ENCODE measurements at regions not wholly inside any gene's neighbourhood (a gene's known extent, or its start where the extent isn't known, plus 50 kb on each side); places are given as distances from the start of the nearest gene placed in this dataset.
"Not testable (repeated sequence)": the region's sequence is repeated elsewhere in the genome, so short reads cannot be mapped to it uniquely, and the experiment has no call there.

DNA sequence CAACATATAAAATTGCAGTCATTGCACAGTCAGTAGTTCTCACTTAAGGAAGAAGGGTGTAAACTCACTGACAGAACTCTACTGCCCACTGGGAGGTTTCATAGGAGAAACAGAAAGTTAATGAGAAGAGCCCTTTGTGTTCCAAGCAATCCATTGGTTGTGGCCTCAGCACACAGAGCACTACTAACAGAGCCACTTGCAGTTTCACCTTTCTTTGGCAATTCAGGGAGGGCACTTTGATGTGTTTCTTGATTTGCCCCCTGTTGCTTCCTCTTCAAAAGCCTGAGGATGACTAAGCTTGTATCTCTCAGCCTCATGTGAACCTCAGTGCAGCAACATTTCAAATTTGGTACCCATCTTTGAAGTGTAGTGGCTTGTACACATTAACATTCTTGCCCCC, 409.4 kb downstream of the DMRTA1 start:
- no peak for DNase-seq

DNA sequence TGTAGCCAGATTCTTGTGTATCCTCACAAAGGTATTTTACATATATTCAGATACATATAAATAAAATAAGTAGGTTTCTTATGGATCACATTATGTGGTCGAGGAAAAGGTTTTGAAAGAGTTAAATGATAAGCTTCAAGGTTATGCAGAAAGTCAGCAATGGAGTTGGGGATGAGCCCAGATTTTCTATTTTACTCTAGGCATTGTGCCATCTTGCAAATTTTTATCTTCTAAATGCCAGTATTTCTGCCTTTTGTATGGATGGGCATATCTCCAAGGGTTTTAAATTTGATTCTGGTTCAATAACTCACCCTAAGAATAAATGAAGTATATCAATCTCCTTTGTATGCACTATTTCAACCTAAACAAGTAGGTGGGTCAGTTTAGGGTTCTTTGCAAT, 410.7 kb downstream of the DMRTA1 start:
- no peak for DNase-seq

DNA sequence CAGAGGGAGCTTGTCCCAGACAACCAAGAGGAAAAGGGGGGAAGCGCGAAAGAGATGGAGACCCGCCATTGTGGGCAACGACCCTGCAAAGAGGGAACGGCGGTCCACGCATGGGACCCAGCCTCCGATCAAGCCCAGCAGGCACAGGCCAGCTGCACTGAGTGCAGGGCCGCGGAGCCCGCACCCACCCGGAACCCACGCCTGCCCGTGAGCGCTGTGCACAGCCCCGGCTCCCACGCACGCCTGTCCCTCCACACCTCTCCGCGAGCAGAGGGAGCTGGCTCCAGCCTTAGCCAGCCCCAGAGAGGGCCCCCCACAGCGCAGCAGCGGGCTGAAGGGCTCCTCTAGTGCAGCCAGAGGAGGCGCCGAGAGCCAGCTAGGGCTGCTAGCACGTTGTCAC, 416.5 kb downstream of the DMRTA1 start:
- no peak for DNase-seq

DNA sequence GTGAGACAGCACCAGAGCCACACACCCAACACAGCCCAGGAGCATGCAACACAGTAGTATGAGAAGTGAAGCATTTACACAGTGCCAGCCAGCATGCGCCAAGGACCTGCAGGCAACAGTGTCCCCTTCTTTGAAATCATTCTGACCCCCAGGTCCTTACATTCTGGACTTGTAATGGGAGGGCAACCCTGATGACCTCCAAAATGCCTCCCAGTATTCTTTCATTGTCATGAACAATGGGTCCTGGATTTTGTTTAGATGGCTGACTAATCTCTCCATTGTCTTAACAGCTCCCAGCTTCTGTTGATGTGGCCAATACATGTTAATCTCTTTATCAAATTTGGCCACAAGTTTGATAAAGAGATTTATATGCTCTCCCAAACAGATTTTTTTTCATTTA, 417.1 kb downstream of the DMRTA1 start:
- no peak for DNase-seq

DNA sequence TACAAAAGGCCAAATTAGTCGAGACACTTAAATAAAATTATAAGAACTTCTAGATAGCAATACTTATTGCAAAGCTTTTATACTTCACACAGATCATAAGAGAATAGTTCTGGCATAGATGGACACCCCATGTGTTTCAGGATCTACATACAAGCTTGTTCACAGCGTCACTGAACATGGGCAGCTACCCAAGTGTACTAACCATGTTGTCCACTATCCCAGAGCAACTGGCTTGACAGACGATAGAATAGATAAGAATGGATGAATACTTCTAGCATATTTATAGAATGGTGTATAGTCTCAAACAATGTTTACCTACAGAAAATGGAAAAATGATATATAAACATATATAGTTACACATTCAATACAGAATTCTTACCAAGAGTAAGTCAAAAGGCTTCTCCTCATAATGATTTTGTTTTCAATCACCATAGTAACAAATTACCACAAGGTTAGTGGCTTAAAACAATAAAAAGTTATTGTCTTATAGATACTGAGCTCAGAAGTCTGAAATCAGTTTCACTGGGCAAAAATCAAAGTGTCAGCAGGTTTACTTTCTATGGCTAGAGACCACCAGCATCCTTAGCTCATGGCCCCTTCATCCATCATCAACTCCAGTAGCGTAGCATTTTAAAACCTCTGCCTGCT, 446.7 kb downstream of the DMRTA1 start:
- DNase-seq: no peak

DNA sequence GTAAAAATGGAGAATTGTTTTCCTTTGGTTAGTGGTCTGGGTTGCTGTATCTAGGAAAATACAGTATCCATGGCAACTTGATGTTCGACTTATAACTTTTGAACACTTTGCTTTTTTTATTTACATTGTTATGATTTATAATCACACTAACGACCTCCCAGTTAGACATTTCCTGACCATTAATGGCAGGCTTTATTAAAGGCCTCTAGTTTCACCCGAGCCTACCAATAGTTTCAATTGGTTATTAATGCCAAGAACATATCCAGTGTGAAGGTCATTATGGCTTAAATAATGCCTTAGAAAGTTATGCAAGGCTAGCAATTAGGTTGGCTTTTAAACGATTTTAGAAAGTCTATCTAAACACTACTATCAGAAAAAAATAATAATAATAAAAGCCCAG, 452.0 kb downstream of the DMRTA1 start:
- no peak for DNase-seq

DNA sequence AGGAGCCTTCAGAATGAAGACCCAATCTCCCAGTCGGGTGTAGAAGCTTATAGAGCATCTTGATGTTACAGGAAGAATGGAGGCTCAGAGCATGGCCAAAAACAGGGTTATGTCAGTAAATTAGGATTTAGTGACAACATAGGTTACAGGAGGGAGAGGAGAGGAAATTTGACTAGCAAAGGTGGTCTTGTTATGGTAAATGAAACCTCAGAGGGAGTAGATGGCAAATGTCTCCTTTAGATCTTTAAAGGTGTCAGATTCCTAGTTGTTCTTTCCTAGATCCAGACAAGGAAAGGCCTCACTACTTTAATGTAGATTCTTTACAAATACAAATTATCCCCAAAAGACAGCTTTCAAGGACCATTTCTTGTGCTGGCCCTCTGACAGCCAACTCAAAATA, 465.0 kb downstream of the DMRTA1 start:
- DNase-seq: no peak

DNA sequence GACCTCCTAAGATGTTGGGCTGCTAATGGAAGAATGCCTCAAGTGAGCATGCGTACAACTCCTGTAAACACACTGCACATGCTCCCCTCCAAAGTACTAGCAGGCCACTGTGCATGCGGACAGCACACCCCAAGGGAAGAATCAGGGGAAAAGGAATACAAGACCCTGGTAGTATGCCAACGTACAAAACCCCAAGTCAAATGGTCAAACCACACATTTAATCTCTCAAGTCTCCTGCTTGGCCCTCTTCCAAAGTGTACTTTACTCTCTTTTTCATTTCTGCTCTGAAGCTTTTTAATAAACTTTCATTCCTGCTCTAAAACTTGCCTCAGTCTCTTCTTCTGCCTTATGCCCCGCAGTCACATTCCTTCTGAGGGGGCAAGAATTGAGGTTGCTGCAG, 466.4 kb downstream of the DMRTA1 start:
- DNase-seq: no peak

DNA sequence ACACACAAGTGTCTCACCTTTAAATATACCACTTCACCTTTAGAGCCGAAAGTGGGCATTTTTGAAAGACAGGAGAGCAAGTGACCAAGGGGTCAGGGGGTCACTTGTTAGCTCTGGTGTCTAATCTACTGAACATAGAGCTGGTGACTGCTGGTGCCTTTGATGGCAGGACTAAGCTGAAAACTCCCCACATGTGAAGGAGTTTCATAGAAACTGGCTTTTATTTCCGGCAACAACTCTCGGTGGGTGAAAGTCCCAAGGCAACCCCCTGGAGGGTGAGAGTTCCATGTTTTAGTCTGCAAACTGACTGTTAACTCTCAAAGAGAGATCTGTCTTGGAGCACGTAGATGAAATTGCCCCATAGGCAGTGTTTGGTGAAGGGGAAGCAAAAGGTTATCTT, 466.9 kb downstream of the DMRTA1 start:
- no peak for DNase-seq

DNA sequence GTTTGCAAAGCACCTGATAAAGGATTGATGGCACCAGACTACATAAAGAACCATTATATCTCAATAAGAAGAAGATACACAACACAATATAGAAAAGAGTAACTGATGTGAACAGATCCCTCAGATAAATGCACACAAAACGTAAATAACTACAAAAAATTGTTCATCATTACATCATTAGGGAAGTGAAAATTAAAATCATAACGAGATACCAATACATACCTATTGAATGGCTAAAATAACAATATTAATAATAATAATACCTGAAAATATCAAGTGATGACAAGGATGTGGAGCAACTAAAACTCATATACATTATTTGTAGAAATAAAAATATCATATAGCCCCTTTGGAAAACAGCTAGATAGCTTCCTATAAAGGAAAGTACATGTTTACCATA, 469.5 kb downstream of the DMRTA1 start:
- no peak for DNase-seq

DNA sequence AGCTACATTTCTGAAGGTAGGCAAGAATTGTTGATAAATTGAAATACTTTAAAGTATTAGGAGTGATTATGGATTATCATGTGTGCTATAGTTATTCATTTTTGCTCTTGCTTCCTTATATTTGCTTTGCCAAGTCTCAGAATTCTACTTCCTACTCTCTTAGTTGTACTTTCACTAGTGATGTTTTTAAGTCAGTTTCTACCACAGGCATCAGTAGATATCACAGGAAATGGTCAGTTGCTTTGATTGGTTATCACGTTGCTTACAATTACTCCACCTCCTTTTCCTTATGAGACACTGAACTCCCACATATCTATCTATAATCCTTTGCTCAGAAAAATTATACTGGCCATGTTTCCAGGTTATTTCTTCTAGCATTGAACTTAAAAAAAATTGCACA, 472.8 kb downstream of the DMRTA1 start:
- DNase-seq: no peak

DNA sequence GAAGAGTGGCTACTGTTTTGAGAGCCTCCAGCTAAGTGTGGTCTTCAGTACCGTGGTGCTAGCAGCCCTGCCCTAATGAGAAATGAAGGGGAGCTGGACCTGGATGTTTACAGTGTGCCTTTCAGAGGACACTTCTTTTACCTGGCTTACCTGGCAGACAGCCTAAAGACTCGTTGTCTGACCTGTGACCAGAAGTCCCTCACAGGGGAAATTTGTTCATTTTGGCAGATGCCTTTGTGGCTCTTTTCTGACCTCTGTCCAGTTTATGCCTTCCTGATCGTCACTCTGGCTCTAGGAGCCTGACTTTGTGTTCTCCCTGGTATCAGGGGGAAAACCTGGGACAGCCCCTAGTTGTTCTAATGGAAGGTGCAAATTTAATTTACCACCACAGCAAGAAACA, 475.1 kb downstream of the DMRTA1 start:
- DNase-seq: no peak

DNA sequence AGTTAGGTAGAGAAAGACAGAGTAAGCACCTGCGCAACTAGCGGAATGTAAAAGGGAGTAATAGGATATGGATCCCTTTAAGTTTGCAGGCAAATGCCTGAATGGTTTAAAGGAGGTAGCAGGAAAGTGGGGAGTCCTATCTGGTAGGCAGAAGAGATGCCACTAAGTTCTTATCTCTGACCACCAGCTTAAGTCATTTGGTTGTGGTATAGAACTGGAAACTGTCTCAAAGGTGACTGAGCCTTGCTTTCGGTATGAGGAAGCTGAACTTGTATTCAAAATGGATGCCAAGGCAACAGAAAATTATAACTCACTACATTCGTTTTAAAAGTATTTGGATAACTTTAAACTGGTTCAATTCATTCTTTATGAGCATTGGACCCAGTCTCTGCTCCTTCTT, 475.6 kb downstream of the DMRTA1 start:
- DNase-seq: no peak

DNA sequence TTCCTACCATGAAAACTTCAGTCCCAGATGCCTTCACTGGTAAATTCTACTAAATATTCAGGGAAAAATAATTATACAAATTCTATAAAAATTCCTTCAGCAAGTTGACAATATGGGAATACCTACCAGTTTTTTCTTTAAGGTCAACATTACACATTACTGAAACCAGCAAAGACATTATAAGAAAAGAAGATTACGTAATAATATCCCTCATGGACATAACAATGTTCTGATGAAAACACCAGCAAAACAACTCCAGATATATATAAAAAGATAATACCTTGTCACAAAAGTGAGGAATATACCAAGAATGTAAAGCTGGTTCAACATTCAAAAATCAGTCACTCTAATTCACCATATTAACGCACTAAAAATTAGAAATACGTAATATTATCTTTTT, 507.9 kb downstream of the DMRTA1 start:
- DNase-seq: no peak

DNA sequence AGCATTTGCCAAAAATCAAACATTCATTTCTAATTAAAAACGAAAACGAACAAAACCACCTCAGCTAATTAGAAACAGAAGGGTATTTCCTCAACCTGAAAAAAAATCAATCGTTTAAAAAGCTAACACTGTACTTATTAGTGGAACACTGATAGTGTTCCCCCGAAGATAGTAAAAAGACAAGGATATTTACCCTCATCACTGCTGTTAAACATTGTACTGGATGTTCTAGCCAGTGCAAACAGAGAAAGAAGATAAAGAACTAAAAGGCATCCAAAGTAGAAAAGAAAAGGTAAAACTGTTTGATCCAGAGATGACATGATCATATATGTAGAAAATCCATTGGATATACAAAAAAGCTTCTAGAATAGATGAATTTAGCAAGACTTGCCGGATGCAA, 508.3 kb downstream of the DMRTA1 start:
- DNase-seq: no peak

DNA sequence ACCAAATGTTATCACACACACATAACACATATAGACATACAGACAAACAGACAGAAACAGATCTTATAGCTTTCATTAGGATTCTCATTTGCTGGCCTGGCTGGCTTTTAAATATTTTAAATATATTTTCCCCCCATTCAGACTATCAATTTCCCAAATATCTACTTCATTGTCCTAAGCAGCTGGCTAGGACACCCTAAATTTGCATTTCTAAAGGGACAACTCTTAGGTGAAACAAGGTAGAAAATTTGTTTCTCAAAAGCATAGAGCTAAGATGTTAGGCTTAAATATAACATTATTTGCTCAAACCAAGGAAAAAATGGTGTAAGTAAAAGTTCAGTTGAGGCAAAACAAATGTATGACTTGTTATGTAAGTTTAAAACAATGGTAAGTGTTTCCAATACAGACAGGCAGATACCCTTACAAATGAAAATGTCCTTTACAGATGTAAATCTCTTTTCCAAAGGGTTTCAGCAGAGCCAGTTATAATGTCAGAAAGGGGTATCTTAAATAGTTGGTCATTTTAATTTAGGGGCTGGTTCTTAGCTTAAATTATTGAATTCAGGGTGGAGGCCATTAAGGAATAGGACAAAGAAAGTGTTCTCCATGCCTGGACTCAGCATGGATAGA, 522.8 kb downstream of the DMRTA1 start:
- DNase-seq: no peak

DNA sequence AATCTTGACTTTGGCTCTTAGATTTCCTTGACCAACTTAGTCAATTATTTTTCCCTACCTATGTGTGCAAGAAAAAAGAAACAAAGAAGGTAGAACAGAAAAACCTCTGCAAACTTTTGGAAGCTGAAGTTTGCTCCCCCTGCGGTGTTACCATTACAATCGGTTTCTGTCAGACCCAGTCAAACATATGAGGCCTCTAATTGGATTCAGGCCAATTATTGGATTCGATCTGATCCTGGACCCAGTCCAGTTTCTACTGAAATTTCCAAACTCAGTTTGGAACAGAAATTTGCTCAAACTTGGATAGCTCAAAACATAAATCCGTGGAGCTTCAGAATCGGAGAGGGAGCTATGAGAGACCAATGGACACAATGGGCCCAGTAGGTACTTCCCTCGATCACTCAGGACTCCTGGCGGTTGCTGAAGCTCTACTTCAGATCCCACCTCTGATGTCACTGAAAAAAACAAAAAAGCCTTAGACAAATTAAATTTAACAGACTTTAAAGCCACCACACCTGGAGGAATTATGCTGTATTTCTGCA, 523.9 kb downstream of the DMRTA1 start:
- no peak for DNase-seq

DNA sequence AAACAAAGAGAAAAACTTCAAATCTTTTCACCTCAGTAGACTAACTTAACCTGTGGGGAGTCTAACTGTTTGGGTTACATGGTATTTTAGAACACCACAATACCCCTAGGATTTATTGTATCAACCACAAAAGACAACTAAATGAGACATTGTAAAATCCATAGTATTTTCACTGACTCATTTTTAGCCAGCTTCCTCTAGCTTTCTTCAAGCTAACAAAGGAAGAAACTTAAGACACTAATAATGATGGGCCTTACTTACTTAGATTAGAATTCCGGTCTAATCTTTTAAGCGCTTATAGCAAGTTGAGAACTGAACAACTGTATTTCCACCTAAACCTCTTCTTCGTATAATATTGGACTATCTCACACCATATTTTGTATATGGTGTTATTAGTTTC, 529.3 kb downstream of the DMRTA1 start:
- no peak for DNase-seq

DNA sequence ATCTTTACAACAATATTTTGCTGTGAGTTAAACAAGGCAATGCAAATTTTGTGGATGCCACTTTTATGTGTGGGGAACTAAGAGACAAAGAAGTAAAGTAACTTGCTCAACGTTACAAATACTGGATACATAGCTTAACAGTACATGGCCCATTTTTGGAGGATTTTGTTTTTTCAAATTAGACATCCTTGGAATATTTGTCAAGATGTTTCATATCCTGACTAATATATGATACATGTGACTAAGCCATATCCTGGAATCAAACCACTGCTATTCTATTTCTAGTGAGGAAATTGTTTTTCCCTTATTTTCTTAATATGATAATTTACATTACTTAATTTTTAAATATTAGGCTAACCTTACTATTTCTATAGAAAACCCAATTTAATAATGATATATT, 529.8 kb downstream of the DMRTA1 start:
- no peak for DNase-seq

DNA sequence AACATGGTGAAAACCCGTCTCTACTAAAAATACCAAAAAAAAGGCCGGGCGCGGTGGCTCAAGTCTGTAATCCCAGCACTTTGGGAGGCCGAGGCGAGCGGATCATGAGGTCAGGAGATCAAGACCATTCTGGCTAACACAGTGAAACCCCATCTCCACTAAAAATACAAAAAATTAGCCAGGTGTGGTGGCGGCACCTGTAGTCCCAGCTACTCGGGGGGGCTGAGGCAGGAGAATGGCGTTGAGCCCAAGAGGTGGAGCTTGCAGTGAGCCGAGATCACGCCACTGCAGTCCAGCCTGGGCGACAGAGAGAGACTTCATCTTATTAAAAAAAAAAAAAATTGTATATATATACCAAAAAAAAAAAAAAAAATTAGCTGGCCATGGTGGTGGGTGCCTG, 533.8 kb downstream of the DMRTA1 start:
- DNase-seq: not testable (repeated sequence)

DNA sequence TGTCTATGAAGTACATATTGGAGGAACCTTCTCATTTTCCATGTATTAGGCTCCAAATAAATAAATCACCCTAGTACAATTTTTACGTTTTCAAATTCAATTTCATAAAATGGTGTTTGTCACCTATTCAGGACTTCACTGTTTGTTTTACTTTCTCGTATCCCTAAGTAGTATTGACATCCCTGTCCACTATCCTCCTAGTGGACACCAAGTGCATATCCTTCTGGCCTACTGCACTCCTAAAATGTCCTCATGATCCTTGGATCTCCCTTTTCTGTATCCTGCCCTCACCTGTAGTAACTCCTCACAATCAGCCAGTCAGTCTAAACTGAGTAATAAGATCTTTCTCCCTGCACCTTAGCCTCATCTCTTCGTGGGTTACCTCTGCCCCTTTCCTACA, 539.9 kb downstream of the DMRTA1 start:
- no peak for DNase-seq

DNA sequence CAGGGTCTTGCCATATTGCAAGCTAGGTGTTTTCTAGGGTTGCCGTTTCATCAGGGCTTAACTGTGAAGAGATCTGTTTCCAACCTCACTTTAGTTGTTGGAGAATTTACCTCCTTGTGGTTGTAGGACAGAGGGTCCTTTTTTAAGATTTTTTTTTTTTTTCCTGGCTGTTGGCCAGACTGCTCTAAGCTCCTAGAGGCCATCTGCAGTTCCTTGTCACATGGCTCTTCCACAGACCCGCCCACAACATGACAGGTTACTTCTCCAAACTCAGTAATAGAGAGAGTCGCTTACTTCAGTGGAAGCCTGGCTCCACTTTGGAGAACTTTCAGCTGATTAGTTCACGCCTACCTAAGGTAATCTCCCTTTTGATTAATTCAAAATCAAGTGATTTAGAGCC, 543.7 kb downstream of the DMRTA1 start:
- DNase-seq: no peak

DNA sequence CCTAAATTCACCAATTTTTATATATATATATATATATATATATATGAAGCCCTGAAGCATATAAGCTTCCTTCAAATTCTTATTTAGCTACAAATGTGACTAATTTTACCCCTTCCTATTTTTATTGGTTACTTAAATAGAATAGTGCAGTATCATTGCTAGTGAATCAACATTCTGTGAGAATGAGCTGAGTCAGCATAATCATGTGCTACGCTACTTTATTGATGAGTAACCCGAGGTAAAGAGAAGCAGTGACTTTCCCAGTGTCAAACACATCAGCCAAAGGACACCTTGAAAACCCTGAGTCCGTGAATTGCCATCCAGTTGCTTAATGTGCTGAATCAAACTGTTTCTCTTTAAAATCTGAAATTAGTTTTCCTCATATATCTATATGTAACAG, 546.2 kb downstream of the DMRTA1 start:
- no peak for DNase-seq

DNA sequence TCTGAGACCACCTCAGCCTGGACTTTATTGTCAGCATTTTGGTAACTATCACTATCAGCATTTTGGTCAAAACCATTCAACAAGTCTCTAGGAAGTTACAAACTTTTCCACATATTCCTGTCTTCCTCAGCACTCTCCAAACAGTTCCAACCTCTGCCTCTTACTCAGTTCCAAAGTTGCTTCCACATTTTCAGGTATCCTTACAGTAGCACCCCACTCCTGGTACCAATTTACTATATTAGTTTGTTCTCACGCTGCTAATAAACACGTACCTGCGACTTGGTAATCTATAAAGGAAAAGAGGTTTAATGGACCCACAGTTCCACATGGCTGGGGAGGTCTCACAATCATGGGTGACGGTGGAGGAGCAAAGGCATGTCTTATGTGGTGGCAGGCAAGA, 551.3 kb downstream of the DMRTA1 start:
- no peak for DNase-seq

DNA sequence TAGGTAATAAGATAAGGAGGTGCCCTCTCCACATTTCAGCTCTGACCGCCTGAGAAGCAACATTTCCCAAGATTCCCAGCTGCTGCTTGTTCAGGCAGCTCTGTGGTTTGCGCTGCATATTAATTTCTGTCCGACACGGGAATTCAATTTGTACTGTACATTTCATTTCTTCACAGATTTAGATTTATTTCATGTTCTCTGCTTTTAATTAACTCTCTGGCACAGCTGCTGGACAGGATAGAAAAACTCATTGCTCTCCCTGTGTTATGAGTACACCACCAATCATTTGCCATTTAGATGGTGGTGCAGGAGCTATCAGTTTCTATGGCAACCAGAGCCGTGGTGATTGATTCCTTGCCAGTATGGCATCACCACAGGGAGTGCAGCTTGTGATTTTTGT, 558.5 kb downstream of the DMRTA1 start:
- no peak for DNase-seq

All from DMS153 (cell line).